CD4-positive, alpha-beta T cell treated with Interleukin-17A for 4 hours (primary cell): ENCODE measurements at regions not wholly inside any gene's neighbourhood (a gene's known extent, or its start where the extent isn't known, plus 50 kb on each side); places are given as distances from the start of the nearest gene placed in this dataset.

Source experiments
- DNase-seq: peaks from one replicate; pipeline ENCODE4 v3.0.0-alpha.2; 2020; ENCODE audit warnings: mixed read lengths

DNA sequence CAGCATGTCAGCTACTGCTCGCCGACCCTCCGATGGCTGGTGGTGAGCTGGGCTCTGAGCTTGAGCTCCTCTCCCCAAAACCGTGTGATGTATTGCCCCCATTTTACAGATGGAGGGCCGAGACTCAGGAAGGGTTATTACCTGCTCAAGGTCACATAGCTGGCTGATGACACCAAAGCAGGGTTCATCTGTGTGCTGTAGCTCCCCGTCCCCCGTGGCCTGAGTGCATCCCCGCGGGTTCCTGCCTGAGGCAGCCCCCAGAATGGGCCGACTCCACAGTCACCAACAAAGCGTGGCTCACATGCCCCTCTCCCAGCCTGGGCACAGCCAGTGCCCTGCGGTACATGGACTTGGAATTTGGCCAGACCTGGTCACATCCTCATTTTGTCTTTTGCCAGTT is 198.6 kb downstream of the TFCP2L1 start:
- DNase-seq: no peak

DNA sequence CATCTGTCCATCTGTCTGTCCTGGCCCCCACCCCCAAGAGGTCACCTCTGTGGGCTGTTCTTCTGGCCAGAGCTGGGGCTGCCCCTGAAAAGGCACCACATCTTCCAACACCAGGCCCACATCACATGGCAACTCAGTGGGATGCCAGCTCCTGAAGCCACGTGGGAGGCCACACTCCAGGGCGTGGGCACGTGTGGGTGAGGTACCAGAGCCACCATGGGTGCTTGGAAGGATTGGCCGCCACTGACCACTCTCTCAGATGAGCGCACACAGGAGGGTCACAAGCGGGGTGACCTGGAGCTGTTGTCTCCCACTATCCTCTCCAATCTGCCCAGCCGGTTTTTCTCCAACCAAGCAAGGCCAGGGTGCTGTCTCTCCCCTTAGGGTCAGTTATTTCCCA is 197.9 kb downstream of the TFCP2L1 start:
- DNase-seq: no peak

DNA sequence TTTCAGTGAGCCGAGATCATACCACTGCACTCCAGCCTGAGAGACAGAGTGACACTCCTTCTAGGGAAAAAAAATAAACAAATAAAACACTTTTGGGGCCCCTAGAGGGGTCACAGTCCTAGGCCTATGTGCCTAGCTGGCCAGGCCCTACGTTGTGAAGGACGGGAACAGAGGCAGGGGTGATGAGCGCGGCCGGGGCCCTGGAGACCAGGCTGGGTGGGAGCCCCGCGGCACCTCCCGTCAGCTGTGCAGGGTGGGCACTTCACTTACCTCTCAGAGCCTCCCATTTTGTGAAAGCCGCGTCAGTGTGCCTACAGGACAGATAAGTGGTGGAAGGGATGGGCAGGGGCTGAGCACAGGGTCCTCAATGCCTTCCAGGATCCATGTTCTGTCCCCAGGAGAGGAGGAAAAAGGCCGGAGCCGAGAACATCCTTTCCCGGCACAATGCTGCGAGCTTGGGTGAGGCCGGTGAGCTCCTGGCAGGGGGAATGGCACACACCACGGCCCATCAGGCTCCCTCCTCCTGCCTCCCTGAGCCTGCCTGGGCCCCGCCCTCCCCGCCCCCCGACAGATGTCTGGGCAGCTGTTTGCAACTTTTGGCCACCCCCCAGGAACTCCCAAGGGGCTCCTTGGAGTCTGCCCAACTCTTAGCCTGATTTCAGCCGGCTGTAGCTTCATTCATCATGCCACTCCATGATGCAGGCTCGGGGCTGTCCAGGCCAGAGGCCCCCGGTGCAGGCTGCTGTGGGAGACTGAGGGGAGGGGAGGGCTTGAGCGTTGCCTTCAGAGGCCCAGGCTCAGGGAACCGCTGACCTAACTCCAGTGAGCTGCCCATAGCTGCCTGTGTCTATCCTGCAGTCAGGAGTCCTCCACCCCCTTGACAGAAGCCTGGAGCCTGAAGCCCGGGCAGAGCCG is 196.5 kb downstream of the TFCP2L1 start:
- DNase-seq: no peak

DNA sequence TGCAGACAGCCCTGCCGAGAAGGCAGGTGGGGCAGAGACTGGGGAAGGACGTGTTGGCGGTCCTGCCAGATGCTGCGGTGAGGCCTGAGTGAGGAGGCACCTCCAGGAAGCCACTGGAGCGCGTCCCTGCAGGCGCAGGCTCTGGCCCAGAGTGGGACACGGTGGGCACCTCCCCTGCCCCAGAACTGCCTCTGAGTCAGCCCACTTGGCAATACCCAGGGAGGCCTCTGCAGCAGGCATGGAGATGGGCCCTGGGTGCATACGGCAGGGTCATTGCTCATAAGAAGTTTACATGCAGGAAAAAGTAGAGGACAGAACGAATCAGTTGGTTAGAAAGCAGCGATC is 195.9 kb downstream of the TFCP2L1 start:
- DNase-seq: no peak

DNA sequence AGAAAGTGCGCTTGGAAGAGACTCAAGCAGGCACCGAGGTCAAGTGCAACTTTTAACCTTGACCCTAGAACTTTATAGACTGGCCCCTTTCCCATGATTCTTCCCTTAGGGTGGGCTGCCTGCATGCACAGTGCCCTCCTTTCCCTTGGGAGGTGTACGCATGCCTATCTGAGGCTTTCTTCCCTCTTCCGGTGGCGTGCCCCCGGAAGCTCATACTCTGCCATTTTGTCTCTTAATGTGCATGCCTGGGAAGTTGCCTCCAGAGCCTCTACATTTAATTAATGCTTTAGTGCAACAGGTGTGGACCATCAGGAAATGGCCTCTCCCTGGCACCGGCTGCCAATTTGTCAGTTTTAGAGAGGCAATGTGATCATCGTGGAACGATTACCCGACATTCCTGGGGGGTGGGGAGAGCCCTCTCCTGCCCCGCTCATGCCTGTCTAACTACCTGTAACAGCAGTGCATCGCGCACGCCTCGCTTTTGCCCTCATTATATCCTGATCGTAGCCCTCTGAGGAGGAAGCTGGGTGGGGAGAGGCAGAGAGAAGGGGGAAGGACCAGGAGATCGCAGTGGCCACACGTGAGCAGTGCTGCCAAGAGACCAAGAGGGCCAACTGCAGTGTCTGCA is 194.8 kb downstream of the TFCP2L1 start:
- DNase-seq: no peak

DNA sequence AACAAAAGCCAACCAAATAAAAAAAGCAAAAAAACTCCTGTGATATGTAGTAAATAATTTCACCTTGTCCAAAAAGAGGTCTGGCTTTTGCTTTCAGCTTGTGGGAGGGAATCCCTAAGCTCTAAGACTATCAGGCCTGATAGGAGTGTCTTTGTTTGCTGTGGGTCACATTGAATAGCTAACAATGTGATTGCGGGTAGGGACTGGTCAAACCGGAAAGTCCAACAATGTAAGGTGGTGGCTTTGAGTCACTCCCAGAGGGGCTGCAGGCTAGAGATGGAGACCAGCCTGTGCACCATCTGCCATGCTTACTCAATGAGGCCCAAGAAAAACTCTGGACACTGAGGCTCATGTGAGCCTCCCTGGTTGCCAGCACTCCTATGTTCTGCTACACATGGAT is 192.9 kb downstream of the TFCP2L1 start:
- no peak for DNase-seq

DNA sequence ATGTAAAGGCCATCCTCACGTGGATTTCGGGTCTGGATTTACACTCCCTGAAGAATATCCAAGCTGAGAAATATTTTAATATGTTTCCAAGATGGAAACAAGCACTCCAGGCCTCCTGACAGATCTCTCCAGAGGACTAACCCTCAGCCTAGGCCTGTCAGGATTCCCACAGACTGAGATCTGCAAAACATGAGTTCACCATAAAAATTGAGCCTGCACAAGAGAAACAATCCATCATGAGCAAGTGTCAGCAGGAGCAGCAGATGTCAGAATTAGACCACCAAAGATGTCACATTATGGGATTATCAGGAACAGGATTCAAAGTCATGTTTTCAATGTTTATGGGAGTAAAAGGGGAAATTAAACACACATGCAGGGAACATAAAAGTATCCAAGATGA is 191.3 kb downstream of the TFCP2L1 start:
- no peak for DNase-seq

DNA sequence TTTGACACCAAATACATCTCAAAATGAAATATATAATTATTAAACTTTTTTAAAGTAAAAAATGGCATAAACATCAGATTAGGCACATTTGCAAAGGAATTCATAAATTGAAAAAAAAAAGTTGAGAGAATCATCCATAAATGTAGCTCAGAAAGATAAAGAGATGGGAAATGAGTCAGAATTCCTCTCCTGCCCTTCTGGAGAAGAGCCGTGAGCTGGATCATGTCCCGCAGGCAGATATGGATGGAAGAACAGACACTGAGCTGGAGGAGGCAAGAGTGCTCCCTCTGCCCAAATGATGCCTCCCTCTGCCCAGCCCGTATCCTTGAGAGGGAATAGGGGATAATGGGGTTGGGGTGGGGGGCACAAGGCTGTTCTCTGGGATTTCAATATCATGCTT is 190.9 kb downstream of the TFCP2L1 start:
- no peak for DNase-seq

DNA sequence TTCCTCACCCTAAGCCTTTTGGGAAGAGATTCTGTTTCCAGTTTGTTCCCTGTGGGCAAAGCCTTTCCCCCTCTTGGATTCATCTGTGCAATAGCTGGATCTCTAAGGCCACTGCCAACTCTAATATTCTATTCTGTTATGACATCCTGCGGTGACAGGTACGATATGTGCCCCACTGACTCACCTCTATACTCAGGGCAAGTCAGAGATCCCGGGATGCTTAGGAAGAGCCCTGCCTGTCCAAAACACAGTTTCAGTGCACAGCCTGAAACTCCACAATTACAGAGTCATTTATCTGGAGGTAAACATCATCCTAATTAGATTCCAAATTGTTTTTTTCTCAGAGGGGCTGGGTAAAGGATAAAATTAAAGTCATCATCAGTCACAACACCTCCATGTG is 190.2 kb downstream of the TFCP2L1 start:
- no peak for DNase-seq

DNA sequence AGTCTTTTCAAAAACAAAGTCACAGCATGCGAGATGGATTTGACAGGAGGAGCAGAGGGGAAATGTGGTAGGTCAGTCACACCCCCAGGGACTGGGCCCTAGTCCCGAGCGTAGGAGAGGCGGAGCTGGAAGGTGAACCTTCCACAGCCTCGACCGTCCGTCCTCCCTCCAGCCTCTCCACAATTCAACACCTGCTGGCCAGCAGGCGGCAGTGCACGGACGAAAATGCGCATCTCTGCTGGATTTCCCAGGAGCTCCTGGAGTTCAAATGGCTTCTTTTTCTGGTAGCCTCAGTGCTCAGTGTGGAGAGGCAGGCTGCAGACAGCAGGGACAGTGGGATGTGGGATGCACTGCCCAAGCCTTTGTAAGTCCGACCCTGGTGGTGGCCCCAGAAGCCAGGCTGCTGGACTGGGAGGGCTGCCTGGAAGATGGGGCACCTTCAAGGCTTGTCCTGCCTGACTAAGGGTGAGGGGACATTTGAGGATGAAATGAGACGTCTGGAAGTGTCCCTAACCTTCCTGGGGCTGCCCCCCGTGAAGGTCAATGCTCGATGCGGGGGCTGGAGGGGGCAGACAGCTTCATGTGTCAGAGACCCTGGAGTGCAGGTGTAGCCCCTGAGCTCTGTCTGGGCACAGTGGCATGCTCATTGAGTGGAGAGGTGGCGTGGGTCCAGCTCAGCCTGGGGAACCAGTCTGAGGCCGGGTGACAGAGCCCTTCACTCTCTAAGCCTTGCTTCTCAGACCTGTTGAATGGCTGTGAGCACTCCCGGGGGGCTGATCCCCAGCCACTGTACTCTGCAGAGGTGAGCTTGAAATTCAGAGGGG is 189.5 kb downstream of the TFCP2L1 start:
- DNase-seq: no peak

DNA sequence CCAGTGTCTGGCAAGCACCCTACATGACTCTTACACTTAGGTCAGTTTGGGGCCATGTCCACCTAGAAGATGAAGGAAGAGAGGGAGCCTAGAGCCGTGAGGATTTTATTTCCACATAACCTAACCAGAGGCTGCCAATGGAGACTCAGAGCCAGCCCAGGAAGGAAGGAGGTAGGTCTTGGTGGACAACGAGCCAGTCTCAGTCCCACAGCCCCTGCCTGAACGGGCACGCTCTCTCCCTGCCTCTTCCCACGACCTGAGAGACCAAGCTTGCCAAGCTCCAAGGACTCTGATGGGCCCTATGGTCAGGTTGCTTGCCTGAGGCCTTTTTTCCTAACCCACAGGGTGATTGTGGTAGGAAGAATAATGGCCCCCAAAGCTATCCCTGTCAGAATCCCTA is 188.4 kb downstream of the TFCP2L1 start:
- DNase-seq: no peak

DNA sequence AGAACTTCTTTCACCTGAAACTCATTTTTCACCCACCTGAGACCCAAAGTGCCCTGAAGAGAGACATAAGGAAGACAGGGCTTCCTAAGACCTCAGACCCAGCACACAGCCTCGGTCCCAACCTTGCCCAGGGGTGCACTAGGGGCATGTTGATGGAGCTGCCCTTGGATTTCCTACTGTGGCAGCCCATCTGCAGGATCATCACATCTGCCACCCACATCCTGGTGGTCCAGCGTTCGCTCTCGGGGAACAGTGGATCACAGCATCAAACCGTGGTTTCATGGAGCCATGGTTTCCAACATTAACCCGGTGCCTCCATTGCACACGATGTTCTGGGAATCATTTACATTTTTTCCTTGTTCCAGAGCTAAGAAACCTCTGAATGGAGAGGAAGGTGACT is 186.4 kb downstream of the TFCP2L1 start:
- DNase-seq: no peak

DNA sequence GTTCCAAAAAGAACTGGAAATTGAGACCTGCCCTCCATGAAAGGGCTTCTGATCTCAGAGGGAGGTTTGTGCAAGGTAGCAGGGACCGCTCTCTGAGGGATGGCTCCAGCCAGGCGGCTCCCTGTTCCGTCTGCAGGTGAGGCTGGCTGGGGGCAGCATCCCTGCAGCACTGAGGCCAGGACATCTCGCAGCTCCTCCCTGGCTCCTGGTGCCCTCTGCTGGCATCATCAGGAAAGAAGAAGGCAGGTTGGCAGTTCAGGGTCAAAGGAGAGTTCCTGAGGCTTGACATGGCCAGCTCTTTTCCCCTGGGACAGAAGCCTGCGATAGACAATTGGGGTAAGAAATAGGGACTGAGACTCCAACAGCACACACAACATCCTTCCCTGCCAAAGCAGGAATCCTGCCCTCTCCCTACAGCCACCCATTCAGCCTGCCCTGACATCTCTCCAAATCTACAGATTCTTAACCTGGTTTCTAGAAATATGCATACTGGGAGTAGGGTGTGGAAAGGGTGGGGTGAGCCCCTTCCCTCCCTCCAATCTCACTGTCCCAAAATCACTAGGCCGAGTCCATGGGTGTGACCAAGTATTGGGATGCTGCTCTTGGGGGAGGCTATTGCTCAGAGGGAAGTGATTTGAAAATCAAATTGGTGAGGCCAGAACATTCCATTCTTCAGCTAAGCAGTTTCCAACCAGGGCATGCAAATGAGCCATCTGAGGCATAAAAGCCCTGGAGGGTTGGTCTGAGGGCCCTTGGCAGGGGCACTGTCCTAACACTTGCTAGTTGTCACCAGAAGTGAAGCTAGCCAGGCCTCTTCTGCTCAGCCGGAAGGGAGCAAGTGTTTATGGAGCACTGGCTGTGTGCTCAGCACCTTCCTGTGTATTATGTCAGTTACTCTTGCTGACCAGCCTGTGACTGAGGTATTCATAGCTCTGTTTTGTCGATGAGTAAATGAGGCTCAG is 185.4 kb downstream of the TFCP2L1 start:
- DNase-seq: no peak

DNA sequence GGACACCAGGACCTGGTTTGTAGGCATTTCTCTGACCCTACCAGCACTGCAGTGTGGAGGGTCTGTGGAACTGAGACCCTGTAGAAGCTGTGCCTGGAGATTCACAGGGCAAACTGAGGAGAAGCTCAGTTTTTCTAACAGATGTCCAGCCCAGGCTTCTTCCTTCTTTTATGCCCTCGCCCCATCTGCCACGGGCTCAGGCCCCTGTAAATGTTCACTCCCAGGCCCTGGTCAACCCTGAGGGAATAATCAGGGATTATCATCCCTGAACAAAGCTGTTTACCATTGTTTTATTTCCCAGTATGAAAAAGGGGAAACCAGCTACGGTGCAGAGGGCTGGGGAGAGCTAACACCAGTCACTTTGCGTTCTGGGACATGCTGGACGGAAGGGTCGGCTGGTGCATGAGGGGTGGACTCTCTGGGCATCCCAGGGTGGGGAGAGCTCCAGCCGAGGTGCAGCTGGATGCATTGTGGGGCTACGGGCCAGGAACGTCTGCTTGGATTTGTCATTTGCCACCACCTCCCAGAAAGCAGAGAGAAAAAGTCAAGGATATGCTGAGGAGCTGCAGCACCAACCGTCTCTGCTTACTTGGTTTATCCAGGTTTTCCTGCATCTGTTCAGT is 183.8 kb downstream of the TFCP2L1 start:
- no peak for DNase-seq

DNA sequence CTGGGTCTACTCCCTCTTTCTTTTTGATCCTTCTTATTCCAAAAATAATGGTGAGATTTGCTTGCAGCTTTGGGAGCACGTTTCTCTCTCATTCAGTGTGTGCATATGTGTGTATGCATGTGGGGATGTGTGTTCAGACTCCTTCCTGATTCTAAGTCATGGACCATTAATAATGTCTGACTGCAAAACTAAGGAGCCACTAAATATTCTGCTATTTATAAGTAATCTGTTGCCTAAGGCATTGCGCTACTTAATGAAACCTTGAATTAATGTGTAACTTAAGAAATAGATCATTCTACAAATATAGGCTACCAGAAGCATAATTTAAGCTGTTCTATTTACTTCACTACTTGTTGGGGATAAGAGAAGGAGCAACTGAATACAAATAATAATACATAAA is 182.1 kb downstream of the TFCP2L1 start:
- no peak for DNase-seq

DNA sequence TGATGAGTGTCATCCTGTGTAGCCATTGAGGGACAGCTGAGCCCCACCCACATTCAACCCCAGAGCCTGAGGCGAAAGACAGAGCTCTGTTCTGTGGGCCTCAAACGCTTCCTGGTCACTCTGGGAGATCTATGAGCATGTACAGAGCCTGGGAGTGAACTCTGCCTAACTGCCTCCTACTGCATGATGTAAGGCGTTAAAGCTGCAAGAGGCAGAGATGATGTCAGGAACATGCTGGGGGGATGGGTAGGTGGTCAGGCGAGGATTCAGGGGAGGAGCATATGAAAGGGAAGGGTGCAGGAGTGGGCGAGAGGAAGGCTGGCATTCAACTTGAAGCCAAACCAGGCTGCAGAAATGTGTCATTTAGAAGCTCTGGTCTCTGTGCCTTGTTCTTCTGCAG is 181.0 kb downstream of the TFCP2L1 start:
- no peak for DNase-seq

DNA sequence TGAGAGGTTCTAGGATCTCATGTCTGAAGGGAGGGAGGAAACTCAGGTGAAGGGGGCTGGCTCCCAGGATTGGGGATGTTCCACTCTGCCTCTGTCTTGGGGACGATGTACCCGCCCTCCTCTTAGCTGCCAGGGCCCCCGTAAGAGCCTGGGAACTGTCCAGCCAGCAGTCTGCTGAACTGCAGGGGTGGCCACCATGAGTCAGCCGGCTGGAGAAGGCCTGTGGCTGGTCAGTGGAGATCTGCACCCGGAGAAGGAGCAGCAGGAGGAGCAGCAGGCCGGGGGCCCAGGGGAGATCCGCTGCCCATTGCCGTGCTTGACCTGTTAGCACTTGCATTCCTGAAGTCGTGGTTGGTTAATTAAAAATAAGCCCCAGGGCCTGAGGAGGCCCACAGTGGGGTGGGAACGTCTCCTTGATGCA is 180.3 kb downstream of the TFCP2L1 start:
- no peak for DNase-seq

DNA sequence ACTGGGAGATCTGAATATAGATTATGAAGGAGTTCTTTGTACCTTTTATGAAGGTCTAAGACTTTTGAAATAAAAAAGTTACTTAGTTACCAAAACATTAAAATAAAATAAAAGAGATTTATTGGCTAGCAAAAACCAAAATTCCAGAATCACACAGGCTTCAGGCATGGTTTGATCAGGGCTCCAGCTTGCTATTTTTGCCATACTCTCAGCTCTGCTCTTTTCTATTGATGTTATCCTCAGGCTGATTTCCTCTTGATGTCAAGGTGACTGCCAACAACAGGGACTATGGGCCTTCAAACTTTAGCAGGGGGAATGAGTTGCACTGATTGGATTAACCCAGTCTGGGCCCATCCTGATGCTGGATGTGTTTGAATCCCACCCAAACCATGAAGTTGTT is 174.1 kb downstream of the TFCP2L1 start:
- DNase-seq: no peak

DNA sequence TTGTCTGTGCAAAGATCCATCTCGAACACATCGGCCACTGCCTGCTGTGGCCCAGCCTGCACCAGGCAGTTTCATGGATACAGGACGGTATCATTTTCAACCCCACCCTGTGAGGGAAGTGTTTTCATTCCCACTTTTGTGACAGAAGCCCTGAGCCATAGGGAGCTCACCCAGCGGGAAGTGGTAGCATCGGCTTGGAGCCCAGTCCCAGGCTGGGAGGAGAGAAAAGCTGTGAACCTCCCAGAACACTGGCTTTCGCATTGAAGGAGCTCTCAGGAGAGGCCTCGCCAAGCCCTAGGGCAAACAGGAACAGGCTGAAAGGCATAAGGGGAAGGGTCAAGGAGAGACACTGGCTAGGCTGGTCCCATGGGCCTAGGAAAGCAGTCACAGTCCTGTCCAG is 166.1 kb downstream of the TFCP2L1 start:
- no peak for DNase-seq

DNA sequence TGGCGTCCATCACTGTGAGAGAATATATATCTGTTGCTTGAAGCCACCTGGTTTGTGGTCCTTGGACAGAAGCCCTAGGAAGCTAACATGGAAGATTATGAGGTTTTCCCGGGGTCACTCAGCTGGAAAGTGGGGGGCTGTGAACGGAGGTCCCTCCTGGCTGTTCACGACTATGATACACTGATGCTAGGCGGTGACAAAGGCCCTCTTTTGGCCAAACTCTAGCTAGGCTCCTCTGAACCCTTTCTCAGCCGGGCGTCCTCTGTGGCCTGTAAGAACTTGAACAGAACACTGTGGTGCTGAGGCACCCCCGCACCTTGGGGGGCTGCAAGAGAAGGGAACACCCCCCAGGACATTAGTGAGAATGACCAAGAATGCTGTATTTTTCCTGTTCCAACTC is 164.6 kb downstream of the TFCP2L1 start:
- no peak for DNase-seq

DNA sequence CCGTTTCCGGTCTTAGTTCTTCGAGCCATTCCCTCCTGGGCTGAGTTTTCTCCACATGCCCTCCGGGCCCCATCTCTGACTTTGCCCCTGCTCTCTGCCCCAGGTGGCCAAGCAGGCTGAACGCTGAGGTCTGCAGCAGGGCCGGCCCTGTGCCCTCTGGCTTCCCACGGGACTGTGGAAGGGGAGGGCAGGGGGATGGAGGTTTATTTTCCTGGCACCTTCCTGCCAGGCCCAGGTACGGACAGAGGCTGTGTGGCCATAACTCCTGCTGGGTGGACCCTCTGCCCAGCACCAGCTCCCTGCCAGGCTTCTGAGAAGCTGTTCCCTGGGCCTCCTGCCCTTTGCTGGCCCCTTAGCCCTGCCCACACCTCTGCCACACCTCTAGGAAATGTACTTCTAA is 164.0 kb downstream of the TFCP2L1 start:
- DNase-seq: no peak

DNA sequence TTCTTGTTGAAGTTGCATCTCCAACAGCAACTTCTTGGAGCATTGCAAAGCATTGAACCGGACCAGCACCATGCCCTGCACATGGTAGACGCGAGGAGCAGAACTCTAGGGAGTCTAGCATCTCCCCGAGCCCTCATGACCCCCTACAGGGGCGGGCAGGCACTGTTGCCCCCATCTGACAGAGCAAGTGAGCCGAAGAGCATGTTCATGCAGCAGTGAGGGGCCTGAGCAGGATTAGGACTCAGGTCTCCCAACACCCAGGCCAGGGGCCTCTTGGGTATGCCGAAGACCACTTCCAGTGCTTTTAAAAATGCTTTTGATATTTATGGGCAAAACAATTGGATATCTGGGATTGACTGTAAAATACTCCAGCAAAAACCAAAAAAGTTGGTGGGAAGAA is 163.3 kb downstream of the TFCP2L1 start:
- no peak for DNase-seq
